WERI-Rb-1 (cell line): ENCODE measurements at regions not wholly inside any gene's neighbourhood (a gene's known extent, or its start where the extent isn't known, plus 50 kb on each side); places are given as distances from the start of the nearest gene placed in this dataset.

ENCODE experiments used
- DNase-seq: peaks from one replicate; pipeline ENCODE4 v3.0.0-alpha.2; 2020
- H3K27ac ChIP-seq: fragments of 250-450 bp; sonication (Bioruptor Pico); 2 replicates; pipeline ENCODE4 v1.5.1; 2020; ENCODE audit warnings: mild to moderate bottlenecking, moderate library complexity
- H3K27me3 ChIP-seq: fragments of 250-450 bp; sonication (Bioruptor Pico); 2 replicates; pipeline ENCODE4 v1.5.1; 2021; ENCODE audit warnings: mild to moderate bottlenecking, low read depth, moderate library complexity; ENCODE audit not compliant: insufficient read depth, severe bottlenecking
- H3K36me3 ChIP-seq: fragments of 250-450 bp; sonication (Bioruptor Pico); 2 replicates; pipeline ENCODE4 v1.5.1; 2020; ENCODE audit warnings: mild to moderate bottlenecking, moderate library complexity
- H3K4me3 ChIP-seq: 2 replicates; pipeline ENCODE4 v1.5.1; 2011; ENCODE audit warnings: low read depth, mild to moderate bottlenecking, control low read depth, low read length
- H3K9me3 ChIP-seq: fragments of 250-450 bp; sonication (Bioruptor Pico); 2 replicates; pipeline ENCODE4 v1.5.1; 2021; ENCODE audit warnings: mild to moderate bottlenecking, moderate library complexity; ENCODE audit not compliant: severe bottlenecking
- TF ChIP-seq, protein P1 (sequence below): IDR thresholded peaks from 2 replicates; pipeline ENCODE4 v1.5.1; 2011; ENCODE audit warnings: low read depth, mild to moderate bottlenecking, control low read depth, inconsistent platforms, low read length

DNA sequence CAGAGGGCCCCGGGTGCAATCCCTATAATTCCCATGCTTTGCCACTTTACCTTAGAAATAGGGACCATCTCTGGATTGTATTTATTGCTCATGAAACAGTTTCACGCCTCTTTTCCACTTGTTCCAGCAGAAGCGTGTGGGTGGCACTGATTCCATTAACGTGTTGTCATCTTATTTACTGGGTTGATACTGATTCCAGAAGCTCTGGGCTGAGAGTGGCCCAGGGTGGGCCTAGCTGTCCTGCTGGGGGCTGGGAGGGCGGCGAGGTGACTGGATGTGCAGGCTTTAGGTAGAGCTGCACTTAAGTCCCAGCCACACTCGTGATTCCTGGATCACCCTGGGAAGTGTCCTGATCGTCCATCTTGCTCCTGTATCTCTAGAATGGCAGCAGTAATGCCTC lies 155.0 kb downstream of the TEX29 start:
- H3K27me3 ChIP-seq: peaks cover 98% of the 10 kb centered on the region
- H3K4me3 ChIP-seq: no peak overlapping the region
- no peak overlapping the region for H3K27ac ChIP-seq
- H3K9me3 ChIP-seq: peaks cover 5% of the 10 kb centered on the region
- TF ChIP-seq, protein P1, sequence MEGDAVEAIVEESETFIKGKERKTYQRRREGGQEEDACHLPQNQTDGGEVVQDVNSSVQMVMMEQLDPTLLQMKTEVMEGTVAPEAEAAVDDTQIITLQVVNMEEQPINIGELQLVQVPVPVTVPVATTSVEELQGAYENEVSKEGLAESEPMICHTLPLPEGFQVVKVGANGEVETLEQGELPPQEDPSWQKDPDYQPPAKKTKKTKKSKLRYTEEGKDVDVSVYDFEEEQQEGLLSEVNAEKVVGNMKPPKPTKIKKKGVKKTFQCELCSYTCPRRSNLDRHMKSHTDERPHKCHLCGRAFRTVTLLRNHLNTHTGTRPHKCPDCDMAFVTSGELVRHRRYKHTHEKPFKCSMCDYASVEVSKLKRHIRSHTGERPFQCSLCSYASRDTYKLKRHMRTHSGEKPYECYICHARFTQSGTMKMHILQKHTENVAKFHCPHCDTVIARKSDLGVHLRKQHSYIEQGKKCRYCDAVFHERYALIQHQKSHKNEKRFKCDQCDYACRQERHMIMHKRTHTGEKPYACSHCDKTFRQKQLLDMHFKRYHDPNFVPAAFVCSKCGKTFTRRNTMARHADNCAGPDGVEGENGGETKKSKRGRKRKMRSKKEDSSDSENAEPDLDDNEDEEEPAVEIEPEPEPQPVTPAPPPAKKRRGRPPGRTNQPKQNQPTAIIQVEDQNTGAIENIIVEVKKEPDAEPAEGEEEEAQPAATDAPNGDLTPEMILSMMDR: no peak
- H3K36me3 ChIP-seq: no peaks in the 10 kb centered on the region
- no peak for DNase-seq

DNA sequence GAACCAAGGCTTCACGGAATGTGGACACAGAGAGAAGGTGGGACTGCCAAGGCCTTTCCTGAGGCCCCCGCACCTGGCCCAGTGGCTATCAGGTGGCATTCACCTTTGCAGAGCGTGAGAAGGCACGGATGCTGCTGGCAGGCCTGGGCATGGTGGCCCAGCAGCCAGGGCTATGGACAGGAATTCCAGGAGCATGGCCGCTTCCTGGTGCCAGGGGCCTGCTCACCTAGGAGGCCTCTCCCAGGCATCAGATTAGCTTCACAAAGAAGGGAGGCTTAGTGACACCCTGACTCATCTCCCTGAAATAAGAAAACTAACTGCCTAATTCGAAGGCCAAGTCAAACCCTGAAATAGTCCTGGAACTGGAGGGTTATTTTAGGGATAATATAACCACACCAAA lies 155.8 kb downstream of the TEX29 start:
- no peaks in the 10 kb centered on the region for H3K36me3 ChIP-seq
- H3K9me3 ChIP-seq: peaks cover 5% of the 10 kb centered on the region
- no peak for DNase-seq
- peaks cover 98% of the 10 kb centered on the region for H3K27me3 ChIP-seq
- H3K27ac ChIP-seq: no peak overlapping the region
- TF ChIP-seq, protein P1: no peak
- no peak overlapping the region for H3K4me3 ChIP-seq

DNA sequence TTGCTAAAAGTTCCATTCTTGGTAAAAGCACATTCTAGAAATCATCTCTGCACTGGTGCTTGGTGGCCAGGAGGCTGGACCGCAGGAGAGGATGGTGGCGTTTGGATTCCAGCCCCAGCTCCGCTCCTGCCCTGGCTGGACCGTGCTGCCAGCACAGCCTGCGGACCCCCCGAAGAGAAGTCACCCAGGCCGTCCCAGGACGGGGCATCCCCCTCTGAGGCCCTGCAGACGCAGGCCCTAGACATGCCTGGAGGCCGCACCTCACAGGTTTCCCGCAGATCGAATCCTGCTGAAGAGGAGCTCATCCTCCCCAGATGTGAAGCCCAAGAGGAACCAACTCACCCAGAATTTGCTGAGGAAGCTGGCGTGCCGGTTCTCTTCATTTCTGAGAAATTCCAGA lies 159.0 kb downstream of the TEX29 start:
- no peaks in the 10 kb centered on the region for H3K36me3 ChIP-seq
- TF ChIP-seq, protein P1: no peak
- peaks cover 100% of the 10 kb centered on the region for H3K27me3 ChIP-seq
- DNase-seq: no peak
- no peak overlapping the region for H3K27ac ChIP-seq
- H3K4me3 ChIP-seq: no peak overlapping the region
- peaks cover 9% of the 10 kb centered on the region for H3K9me3 ChIP-seq

DNA sequence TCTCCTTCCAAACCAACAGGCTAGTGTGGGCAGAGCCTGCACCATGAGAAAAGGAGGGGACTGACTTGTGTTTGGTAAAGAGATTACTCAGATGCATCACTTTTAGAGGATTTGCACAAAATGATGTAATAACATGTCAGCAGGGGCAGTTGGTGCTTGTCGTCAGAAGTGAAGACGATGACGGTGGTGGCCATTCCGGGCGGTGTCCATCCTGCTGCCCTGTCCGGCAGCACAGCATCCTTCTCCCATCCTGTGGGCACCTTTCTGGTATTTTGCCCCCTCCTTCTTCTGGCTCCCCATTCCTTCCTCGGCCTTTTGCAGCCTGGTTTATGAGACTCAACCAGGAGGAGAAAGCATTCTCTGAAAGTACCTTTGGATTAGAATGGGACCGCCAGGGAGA lies 160.1 kb downstream of the TEX29 start:
- H3K27ac ChIP-seq: no peak overlapping the region

DNA sequence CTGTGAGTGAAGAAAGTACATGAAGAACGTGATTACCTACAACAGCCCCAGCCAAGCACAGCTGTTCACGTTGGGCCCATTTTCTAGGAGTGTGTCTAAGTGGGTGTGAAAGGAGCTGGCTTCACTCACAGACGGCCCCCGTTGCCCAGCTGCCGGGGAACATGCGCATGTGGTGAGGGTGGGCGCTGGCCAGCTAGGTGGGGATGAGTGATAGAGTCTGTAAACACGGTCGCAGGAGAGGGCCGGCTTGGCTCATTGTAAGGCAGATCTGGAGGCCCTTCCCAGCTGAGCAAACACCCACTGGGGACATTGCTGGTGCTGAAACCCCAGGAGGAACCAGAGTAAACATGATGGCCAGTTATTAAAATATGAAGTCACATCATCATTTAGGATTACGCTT lies 160.5 kb downstream of the TEX29 start:
- H3K4me3 ChIP-seq: no peak overlapping the region
- peak; percentile 5 for DNase-seq
- peaks cover 13% of the 10 kb centered on the region for H3K9me3 ChIP-seq
- no peaks in the 10 kb centered on the region for H3K36me3 ChIP-seq
- TF ChIP-seq, protein P1: no peak
- H3K27ac ChIP-seq: no peak overlapping the region
- H3K27me3 ChIP-seq: peaks cover 100% of the 10 kb centered on the region

More for the DNA sequence above, 160.1 kb downstream of the TEX29 start:
- TF ChIP-seq, protein P1: no peak
- Histone ChIP-seq H3K27me3 (peaks cover 100% of the 10 kb centered on the region), H3K9me3 (peaks cover 9% of the 10 kb centered on the region), H3K36me3 (no peaks in the 10 kb centered on the region), H3K4me3 (no peak overlapping the region)
- no peak for DNase-seq

DNA sequence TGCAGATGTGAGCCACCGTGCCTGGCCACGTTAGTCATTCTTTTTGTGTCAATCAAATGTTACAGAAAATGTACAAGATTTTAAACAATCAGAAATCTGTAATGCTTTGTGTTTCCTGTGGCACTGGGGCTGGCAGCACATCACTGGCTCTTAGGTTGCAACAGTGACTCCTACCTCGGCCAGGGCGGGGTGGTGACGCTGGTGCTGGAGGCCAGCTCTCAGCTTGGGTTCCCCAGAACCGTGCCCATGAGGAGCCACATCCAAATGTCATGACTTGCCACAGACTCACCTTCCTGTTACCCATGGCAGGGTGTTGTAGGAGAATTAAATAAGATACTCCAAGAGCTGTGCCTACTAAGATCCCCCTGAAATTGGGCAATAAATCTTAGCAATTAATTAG lies 161.7 kb downstream of the TEX29 start:
- Histone ChIP-seq H3K27ac (no peak overlapping the region), H3K36me3 (no peaks in the 10 kb centered on the region), H3K4me3 (no peak overlapping the region), H3K27me3 (peaks cover 100% of the 10 kb centered on the region), H3K9me3 (peaks cover 25% of the 10 kb centered on the region)
- TF ChIP-seq, protein P1: no peak
- peak; percentile 5 for DNase-seq
